HFF-Myc (cell line): ENCODE measurements at regions not wholly inside any gene's neighbourhood (a gene's known extent, or its start where the extent isn't known, plus 50 kb on each side); places are given as distances from the start of the nearest gene placed in this dataset.
"Not testable (repeated sequence)": the region's sequence is repeated elsewhere in the genome, so short reads cannot be mapped to it uniquely, and the experiment has no call there.

Experiments used
- DNase-seq: peaks from one replicate; pipeline ENCODE4 v3.0.0-alpha.2; 2011; ENCODE audit warnings: low read depth; ENCODE audit errors: extremely low read depth
- H3K4me3 ChIP-seq: replicated peaks from 2 replicates; pipeline ENCODE4 v1.5.1; 2011; ENCODE audit warnings: low read depth, mild to moderate bottlenecking, control low read depth, low read length
- TF ChIP-seq, protein P1 (sequence below): IDR thresholded peaks from 2 replicates; pipeline ENCODE4 v1.5.1; 2012; ENCODE audit warnings: mild to moderate bottlenecking, low read depth, low read length, control low read depth; ENCODE audit errors: missing control alignments

DNA sequence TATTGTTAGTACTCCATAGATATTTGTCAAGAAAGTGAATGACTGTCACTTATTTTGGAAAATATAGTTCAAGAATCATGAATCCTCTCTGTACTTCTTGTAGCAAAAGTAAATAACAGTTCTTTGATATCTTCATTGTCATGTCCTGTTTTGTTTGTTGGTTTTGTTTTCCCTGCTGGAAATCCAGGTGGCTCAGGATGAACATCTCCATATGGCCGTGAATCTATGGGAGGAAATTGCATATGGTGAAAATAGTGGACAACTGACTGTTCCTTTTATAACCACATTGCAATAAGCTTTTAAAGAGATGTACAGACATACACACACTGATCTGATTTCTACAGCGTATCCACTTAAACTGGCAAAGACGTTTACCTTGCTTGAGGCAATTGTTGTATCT lies 637.0 kb upstream of the RBFOX1 start:
- DNase-seq, result no peak

DNA sequence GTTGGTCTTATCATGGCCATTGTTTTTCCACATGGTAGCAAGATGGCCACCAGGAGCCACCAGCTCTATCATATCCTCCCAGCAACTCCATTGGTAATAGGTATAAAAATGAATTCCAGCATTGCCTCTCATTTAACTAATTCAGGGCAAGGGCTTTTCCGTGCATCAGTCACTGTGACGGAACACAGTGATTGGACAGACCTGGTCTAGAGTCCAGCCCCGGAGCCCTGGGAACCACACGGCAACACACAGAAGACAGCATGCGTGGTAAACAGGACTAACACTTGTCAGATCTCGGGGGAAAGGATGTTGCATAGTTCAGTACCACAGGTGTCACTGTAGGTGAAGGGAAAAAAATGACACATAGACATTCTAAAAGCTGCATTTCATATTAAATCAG lies 638.0 kb upstream of the RBFOX1 start:
- no peak overlapping the region for H3K4me3 ChIP-seq
- TF ChIP-seq, protein P1, sequence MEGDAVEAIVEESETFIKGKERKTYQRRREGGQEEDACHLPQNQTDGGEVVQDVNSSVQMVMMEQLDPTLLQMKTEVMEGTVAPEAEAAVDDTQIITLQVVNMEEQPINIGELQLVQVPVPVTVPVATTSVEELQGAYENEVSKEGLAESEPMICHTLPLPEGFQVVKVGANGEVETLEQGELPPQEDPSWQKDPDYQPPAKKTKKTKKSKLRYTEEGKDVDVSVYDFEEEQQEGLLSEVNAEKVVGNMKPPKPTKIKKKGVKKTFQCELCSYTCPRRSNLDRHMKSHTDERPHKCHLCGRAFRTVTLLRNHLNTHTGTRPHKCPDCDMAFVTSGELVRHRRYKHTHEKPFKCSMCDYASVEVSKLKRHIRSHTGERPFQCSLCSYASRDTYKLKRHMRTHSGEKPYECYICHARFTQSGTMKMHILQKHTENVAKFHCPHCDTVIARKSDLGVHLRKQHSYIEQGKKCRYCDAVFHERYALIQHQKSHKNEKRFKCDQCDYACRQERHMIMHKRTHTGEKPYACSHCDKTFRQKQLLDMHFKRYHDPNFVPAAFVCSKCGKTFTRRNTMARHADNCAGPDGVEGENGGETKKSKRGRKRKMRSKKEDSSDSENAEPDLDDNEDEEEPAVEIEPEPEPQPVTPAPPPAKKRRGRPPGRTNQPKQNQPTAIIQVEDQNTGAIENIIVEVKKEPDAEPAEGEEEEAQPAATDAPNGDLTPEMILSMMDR, result no peak
- no peak for DNase-seq

More for the DNA sequence above, 637.0 kb upstream of the RBFOX1 start:
- H3K4me3 ChIP-seq, result no peak overlapping the region
- TF ChIP-seq, protein P1, result no peak

DNA sequence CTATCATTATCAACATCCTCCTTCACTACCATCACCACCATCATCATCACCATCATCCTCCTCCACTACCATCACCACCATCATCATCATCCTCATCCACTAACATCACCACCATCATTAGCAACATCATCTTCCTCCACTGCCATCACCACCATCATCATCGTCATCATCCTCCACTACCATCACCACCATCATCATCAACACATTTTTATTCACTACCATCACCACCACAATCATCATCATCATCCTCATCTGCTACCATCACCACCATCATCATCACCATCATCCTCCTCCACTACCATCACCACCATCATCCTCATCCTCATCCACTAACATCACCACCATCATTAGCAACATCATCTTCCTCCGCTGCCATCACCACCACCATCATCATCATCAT lies 639.2 kb upstream of the RBFOX1 start:
- H3K4me3 ChIP-seq, DNase-seq: not testable (repeated sequence)

DNA sequence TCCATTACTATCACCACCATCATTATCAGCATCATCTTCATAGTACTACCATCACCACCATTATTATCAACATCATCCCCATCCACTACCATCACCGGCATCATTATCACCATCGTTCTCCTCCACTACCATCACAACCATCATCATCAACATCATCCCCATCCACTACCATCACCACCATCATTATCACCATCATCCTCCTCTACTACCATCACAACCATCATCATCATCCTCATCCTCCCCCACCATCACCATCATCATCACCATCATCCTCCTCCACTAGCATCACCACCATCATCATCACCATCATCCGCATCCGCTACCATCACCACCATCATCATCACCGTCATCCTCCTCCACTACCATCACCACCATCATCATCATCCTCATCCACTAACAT lies 639.8 kb upstream of the RBFOX1 start:
- TF ChIP-seq, protein P1, result no peak
- H3K4me3 ChIP-seq, result no peak overlapping the region
- no peak for DNase-seq

DNA sequence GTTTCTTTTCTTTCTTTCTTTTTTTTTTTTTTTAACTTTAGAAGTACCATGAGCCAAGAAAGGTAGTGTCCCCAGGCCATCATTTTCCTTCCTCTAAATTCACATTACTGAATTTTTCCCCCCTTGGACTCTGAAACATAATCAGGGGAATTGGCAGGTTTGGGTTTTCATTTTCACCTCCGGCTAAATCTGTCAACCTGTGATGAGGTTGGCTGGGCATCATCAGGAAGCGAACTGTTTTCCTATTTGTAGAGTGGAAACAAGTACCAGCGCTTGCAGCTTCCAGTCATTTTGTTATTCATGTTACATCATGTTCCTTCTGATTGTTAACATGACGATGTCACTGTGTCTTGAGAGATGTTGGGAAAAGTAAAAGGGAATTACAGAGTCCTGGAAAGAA lies 641.9 kb upstream of the RBFOX1 start:
- H3K4me3 ChIP-seq, result no peak overlapping the region
- TF ChIP-seq, protein P1, result no peak

DNA sequence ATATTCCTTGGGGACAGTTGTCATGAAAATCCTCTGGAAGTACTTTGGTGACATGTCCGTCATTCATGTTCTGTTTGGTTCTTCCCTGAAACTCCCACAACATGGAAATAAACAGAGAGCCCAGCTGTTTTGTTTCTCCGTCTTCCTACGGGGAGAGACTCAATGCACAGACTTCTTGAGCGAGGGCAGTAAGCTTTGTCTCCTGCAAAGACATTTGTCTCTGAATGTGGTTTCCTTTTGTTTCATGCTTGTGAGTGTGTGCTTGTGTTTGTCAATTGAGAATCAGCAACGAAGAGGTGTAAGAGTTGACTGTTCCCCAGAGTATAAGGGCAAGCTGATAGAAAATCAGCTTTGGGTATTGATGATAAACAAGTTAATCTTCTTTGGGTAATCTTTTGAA lies 643.0 kb upstream of the RBFOX1 start:
- DNase-seq, result no peak
- H3K4me3 ChIP-seq, result no peak overlapping the region
- TF ChIP-seq, protein P1, result no peak

More for the DNA sequence above, 641.9 kb upstream of the RBFOX1 start:
- DNase-seq, result no peak

DNA sequence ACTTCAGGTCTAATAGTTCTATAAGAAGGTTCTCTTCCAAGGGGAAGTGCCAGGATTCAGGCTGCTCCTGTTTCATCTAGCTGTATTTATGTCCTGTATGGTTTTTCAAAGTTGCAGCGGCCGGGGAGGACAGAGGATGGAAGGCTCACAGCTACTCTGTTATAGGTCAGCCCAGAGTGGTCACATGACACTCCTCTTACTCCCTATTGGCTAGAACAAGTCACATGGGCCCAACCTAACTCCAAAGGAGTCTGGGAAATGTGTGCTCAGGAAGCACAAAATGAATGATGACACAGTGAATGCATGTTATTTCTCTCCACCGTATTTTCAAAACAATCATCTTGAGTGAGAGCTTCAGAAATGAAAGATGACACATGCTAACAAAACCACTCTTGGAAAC lies 645.1 kb upstream of the RBFOX1 start:
- no peak for DNase-seq
- H3K4me3 ChIP-seq, result no peak overlapping the region
- TF ChIP-seq, protein P1, result no peak
